H1 (cell line): ENCODE measurements at regions not wholly inside any gene's neighbourhood (a gene's known extent, or its start where the extent isn't known, plus 50 kb on each side); places are given as distances from the start of the nearest gene placed in this dataset.

Experiments
- BRCA1 ChIP-seq: IDR thresholded peaks from 2 replicates; pipeline ENCODE4 v1.6.1; 2012; ENCODE audit warnings: low read depth, low read length, improper control_type of control experiment
- CHD7 ChIP-seq: fragments of 300-600 bp; sonication (generic); IDR thresholded peaks from 2 replicates; pipeline ENCODE4 v1.7.1; 2012; ENCODE audit warnings: low read length, moderate library complexity, mild to moderate bottlenecking, inconsistent platforms; ENCODE audit not compliant: insufficient replicate concordance
- FOSL1 ChIP-seq: IDR thresholded peaks from 2 replicates; pipeline ENCODE4 v1.6.1; 2011; ENCODE audit warnings: mild to moderate bottlenecking, low read depth, low read length, moderate library complexity; ENCODE audit not compliant: insufficient read depth
- GTF2F1 ChIP-seq: IDR thresholded peaks from 2 replicates; pipeline ENCODE4 v1.6.1; 2012; ENCODE audit warnings: low read depth, low read length, improper control_type of control experiment, borderline replicate concordance
- POLR2AphosphoS5 ChIP-seq: IDR thresholded peaks from 2 replicates; pipeline ENCODE4 v1.6.1; 2011; ENCODE audit warnings: low read depth, low read length
- RAD21 ChIP-seq, 2 experiments: IDR thresholded peaks in 1 of 2; conservative IDR thresholded peaks in 1 of 2; 2 replicates each; pipeline ENCODE4 v1.6.1; 2011; ENCODE audit warnings: low read depth in 2 of 2, low read length in 2 of 2, improper control_type of control experiment in 1 of 2, inconsistent platforms in 1 of 2, mild to moderate bottlenecking in 1 of 2, moderate library complexity in 1 of 2
- RFX5 ChIP-seq: IDR thresholded peaks from 2 replicates; pipeline ENCODE4 v1.6.1; 2011; ENCODE audit warnings: low read depth, low read length, improper control_type of control experiment, borderline replicate concordance
- TF ChIP-seq, protein P1 (sequence below): IDR thresholded peaks from 2 replicates; pipeline ENCODE4 v1.6.1; 2012; ENCODE audit warnings: low read length, inconsistent platforms

DNA sequence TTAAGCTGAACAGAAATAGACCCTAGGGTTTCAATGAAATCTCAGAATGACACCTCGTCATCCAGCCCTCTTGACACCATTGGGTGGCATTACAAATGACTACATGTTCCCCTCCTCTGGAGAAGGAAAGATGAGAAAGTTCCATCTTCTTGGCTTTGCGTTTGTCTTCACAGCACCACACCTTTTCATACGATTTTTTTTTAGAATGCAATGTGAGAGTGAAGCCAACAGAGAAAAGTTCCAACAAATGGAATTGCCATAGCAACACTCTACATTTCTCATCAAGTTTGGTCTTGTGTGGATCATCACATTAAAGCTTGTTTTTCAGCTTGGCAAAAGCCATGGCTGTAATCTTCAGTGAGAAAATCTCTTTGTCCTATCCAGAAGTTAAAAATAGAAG is 183.4 kb upstream of the SNX7 start (continued):
- no peak for TF ChIP-seq CHD7
- TF ChIP-seq, protein P1, sequence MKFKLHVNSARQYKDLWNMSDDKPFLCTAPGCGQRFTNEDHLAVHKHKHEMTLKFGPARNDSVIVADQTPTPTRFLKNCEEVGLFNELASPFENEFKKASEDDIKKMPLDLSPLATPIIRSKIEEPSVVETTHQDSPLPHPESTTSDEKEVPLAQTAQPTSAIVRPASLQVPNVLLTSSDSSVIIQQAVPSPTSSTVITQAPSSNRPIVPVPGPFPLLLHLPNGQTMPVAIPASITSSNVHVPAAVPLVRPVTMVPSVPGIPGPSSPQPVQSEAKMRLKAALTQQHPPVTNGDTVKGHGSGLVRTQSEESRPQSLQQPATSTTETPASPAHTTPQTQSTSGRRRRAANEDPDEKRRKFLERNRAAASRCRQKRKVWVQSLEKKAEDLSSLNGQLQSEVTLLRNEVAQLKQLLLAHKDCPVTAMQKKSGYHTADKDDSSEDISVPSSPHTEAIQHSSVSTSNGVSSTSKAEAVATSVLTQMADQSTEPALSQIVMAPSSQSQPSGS = no peak
- no peak for TF ChIP-seq RFX5
- TF ChIP-seq POLR2AphosphoS5 = no peak
- no peak for TF ChIP-seq BRCA1
- TF ChIP-seq RAD21 (IDR thresholded peaks at IDR 0.05 in 1 of 2, conservative IDR thresholded peaks at IDR 0.05 in 1 of 2; ENCODE audit: low read depth in 2 of 2, low read length in 2 of 2) = no peak
- TF ChIP-seq GTF2F1 = no peak
- no peak for TF ChIP-seq FOSL1
- TF ChIP-seq, all 59 proteins: peak for 0
